Spleen (tissue), 7 donors: ENCODE measurements at regions not wholly inside any gene's neighbourhood (a gene's known extent, or its start where the extent isn't known, plus 50 kb on each side); places are given as distances from the start of the nearest gene placed in this dataset.
"Not testable (repeated sequence)": the region's sequence is repeated elsewhere in the genome, so short reads cannot be mapped to it uniquely, and the experiment has no call there.

Experiments
- POLR2A ChIP-seq, 3 donors: fragments of 450-650 bp; IDR thresholded peaks; one replicate each; pipeline ENCODE4 v1.5.1; 2017; ENCODE audit warnings: antibody characterized with exemption in 3 of 3, mild to moderate bottlenecking in 1 of 3
- TF ChIP-seq, protein P1 (sequence below), 11 experiments: fragments of 200-600 bp in 7 of 11; fragments of 450-650 bp in 4 of 11; sonication (generic) in 4 of 11; IDR thresholded peaks in 8 of 11; conservative IDR thresholded peaks in 3 of 11; 1 replicate in 7 of 11; 2 replicates in 4 of 11; pipeline versions ENCODE4 v1.4.0 to v1.8.0; 2016 to 2021; ENCODE audit warnings: antibody characterized with exemption in 11 of 11, inconsistent platforms in 4 of 11, mild to moderate bottlenecking in 1 of 11
- donor health status: DM: no; HTN: no; CAD: no; lungs with moderate emphysema.
- donor health status: DM: no; HTN: no; CAD: no.
- donor health status: DM: no; HTN: no; CAD: no.

DNA sequence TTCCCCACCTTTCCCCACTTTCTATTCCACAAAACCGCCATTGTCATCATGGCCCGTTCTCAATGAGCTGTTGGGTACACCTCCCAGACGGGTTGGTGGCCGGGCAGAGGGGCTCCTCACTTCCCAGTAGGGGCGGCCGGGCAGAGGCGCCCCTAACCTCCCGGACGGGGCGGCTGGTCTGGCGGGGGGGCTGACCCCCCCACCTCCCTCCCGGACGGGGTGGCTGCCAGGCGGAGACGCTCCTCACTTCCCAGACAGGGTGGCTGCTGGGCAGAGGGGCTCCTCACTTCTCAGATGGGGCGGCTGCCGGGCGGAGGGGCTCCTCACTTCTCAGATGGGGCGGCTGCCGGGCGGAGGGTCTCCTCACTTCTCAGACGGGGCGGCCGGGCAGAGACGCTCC, 299.7 kb downstream of the FLRT2 start:
- not testable (repeated sequence) for TF ChIP-seq POLR2A (IDR thresholded peaks at IDR 0.05)
- TF ChIP-seq, protein P1, sequence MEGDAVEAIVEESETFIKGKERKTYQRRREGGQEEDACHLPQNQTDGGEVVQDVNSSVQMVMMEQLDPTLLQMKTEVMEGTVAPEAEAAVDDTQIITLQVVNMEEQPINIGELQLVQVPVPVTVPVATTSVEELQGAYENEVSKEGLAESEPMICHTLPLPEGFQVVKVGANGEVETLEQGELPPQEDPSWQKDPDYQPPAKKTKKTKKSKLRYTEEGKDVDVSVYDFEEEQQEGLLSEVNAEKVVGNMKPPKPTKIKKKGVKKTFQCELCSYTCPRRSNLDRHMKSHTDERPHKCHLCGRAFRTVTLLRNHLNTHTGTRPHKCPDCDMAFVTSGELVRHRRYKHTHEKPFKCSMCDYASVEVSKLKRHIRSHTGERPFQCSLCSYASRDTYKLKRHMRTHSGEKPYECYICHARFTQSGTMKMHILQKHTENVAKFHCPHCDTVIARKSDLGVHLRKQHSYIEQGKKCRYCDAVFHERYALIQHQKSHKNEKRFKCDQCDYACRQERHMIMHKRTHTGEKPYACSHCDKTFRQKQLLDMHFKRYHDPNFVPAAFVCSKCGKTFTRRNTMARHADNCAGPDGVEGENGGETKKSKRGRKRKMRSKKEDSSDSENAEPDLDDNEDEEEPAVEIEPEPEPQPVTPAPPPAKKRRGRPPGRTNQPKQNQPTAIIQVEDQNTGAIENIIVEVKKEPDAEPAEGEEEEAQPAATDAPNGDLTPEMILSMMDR (IDR thresholded peaks at IDR 0.05 in 8 of 11, conservative IDR thresholded peaks at IDR 0.05 in 3 of 11) = not testable (repeated sequence)
